Endothelial cell of umbilical vein (primary cell): ENCODE measurements at regions not wholly inside any gene's neighbourhood (a gene's known extent, or its start where the extent isn't known, plus 50 kb on each side); places are given as distances from the start of the nearest gene placed in this dataset.

Source experiments
- BruUV-seq: library from RNA; stranded (reverse); fragments of 400-500 nt; replicated peaks from 2 replicates; lab custom pipeline; 2021; lab: Mats Ljungman, UMichigan
- CTCF ChIA-PET: fragments of 300-600, 350-600 bp; sonication (Branson Sonifier 250); formaldehyde crosslinking; loops from one replicate; lab custom pipeline; 2021; ENCODE audit warnings: antibody characterized with exemption, inconsistent platforms; lab: Charles Lee
- POLR2A ChIA-PET: fragments of 300-600, 350-600 bp; sonication (Branson Sonifier 250); formaldehyde crosslinking; loops from one replicate; lab custom pipeline; 2021; ENCODE audit warnings: antibody characterized with exemption, inconsistent platforms; lab: Charles Lee
- DNase-seq: peaks from one replicate; pipeline ENCODE4 v3.0.0-alpha.2; 2011; ENCODE audit warnings: low read depth, low spot score
- FAIRE-seq: peaks from 2 replicates; lab custom pipeline; 2011; peaks lifted over from hg19 to GRCh38; lab: Jason Lieb, UNC
- H2AFZ ChIP-seq: 2 replicates; pipeline ENCODE4 v1.6.0; 2012; ENCODE audit warnings: low read depth, low read length, control low read depth, inconsistent platforms
- H3K27ac ChIP-seq: 2 replicates; pipeline ENCODE4 v1.5.1; 2011; ENCODE audit warnings: low read depth, mild to moderate bottlenecking, control low read depth, low read length, moderate library complexity; ENCODE audit not compliant: insufficient read depth
- H3K27me3 ChIP-seq, 2 experiments: 2 replicates each; pipeline versions ENCODE4 v1.6.0 to v1.6.1; 2011; ENCODE audit warnings: low read length in 2 of 2, mixed read lengths in 1 of 2; ENCODE audit not compliant: control insufficient read depth in 2 of 2, insufficient read depth in 2 of 2
- H3K36me3 ChIP-seq, 2 experiments: 2 replicates in 1 of 2; 3 replicates in 1 of 2; pipeline ENCODE4 v1.5.1; 2011; ENCODE audit warnings: low read length in 2 of 2, mild to moderate bottlenecking in 1 of 2, moderate library complexity in 1 of 2; ENCODE audit not compliant: control insufficient read depth in 2 of 2, insufficient read depth in 2 of 2; ENCODE audit errors: extremely low read depth in 1 of 2
- H3K4me1 ChIP-seq: 3 replicates; pipeline ENCODE4 v1.5.1; 2011; ENCODE audit warnings: mild to moderate bottlenecking, low read length; ENCODE audit not compliant: control insufficient read depth, insufficient read depth; ENCODE audit errors: extremely low read depth
- H3K4me2 ChIP-seq: 2 replicates; pipeline ENCODE4 v1.6.1; 2011; ENCODE audit warnings: low read length, control low read depth, mixed read lengths; ENCODE audit not compliant: insufficient read depth
- H3K4me3 ChIP-seq, 3 experiments: fragments of 200-600 bp in 1 of 3; sonication (generic), shearing (Covaris generic) in 1 of 3; replicated peaks in 1 of 3; 2 replicates each; pipeline ENCODE4 v1.5.1; 2011 to 2016; ENCODE audit warnings: control low read depth in 3 of 3, low read length in 3 of 3, mild to moderate bottlenecking in 2 of 3, inconsistent platforms in 1 of 3, low read depth in 1 of 3, moderate library complexity in 1 of 3; ENCODE audit not compliant: insufficient read depth in 1 of 3
- H3K79me2 ChIP-seq: 2 replicates; pipeline ENCODE4 v1.6.0; 2012; ENCODE audit warnings: low read length, inconsistent platforms; ENCODE audit not compliant: control insufficient read depth, insufficient read depth
- H3K9ac ChIP-seq: replicated peaks from 2 replicates; pipeline ENCODE3; 2011; ENCODE audit warnings: low read length, control low read depth; ENCODE audit not compliant: insufficient read depth; ENCODE audit errors: extremely low read depth
- H3K9me1 ChIP-seq: replicated peaks from 3 replicates; pipeline ENCODE4 v1.6.0; 2011; ENCODE audit warnings: mild to moderate bottlenecking, low read length; ENCODE audit not compliant: control insufficient read depth, insufficient read depth; ENCODE audit errors: extremely low read depth
- H3K9me3 ChIP-seq: replicated peaks from 2 replicates; pipeline ENCODE4 v1.5.1; 2012; ENCODE audit warnings: low read length, inconsistent platforms; ENCODE audit not compliant: control insufficient read depth, insufficient read depth
- H4K20me1 ChIP-seq: replicated peaks from 2 replicates; pipeline ENCODE3; 2011; ENCODE audit warnings: mild to moderate bottlenecking, low read length; ENCODE audit not compliant: control insufficient read depth, insufficient read depth; ENCODE audit errors: extremely low read depth
- EZH2 ChIP-seq: IDR thresholded peaks from 2 replicates; pipeline ENCODE4 v1.6.1; 2012; ENCODE audit warnings: borderline replicate concordance, low read depth, mild to moderate bottlenecking, moderate library complexity, low read length, inconsistent platforms; ENCODE audit not compliant: severe bottlenecking
- GATA2 ChIP-seq: IDR thresholded peaks from 2 replicates; pipeline ENCODE4 v1.7.0; 2011; ENCODE audit warnings: low read depth, mild to moderate bottlenecking, moderate library complexity, mixed read lengths, low read length; ENCODE audit not compliant: insufficient read length, insufficient read depth
- JUN ChIP-seq: IDR thresholded peaks from 2 replicates; pipeline ENCODE4 v1.6.1; 2011; ENCODE audit warnings: borderline replicate concordance, low read depth; ENCODE audit not compliant: insufficient read length, insufficient read depth
- POLR2A ChIP-seq: IDR thresholded peaks from 2 replicates; pipeline ENCODE4 v1.6.1; 2012; ENCODE audit warnings: low read depth, mild to moderate bottlenecking, control low read depth, low read length
- POLR2AphosphoS5 ChIP-seq: IDR thresholded peaks from 2 replicates; pipeline ENCODE4 v1.6.1; 2012; ENCODE audit warnings: low read depth, mild to moderate bottlenecking, control low read depth, low read length, moderate library complexity; ENCODE audit not compliant: insufficient read depth
- dilution Hi-C: fragments of 300-500 bp; cut with MboI; formaldehyde crosslinking; loops from one replicate; pipeline ENCODE4 v1.15.0; 2019; ENCODE audit warnings: low sequenced_read_pairs; ENCODE audit not compliant: extremely low pct_ligation_motif_present
- intact Hi-C: fragments of 100-400 bp; cut with micrococcal nuclease; formaldehyde crosslinking; loops from one replicate; pipeline ENCODE4 v1.10.0; 2022
- TF ChIP-seq, protein P1 (sequence below), 2 donors: IDR thresholded peaks; 1 replicate in 1 of 2; 2 replicates in 1 of 2; pipeline ENCODE4 v1.5.1; 2011; ENCODE audit warnings: low read length in 2 of 2, mild to moderate bottlenecking in 2 of 2, moderate library complexity in 2 of 2, control low read depth in 1 of 2, inconsistent platforms in 1 of 2, low read depth in 1 of 2; ENCODE audit not compliant: insufficient read depth in 1 of 2; ENCODE audit errors: extremely low read depth in 1 of 2

DNA sequence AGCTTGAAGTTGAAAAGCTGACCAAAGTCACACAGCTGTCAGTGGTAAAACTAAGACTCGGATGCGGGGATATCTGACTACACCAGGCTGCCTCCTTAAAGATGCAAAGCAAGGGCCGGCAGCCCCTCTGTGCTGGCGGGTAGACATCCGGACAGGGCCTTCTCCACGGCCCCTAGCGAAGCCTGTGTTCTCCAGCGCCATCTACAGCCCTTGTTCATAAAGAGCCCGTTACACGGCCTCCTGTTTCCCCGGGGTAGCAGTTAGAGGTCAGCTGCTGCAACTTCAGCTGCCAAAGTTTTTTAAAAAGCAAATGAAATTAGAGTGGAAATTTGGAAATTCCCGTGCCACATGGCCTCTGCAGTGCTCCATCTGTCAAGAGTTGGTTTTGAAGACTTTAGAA, 383.0 kb downstream of the TBL1XR1 start:
- TF ChIP-seq POLR2A, result no peak
- TF ChIP-seq, protein P1, sequence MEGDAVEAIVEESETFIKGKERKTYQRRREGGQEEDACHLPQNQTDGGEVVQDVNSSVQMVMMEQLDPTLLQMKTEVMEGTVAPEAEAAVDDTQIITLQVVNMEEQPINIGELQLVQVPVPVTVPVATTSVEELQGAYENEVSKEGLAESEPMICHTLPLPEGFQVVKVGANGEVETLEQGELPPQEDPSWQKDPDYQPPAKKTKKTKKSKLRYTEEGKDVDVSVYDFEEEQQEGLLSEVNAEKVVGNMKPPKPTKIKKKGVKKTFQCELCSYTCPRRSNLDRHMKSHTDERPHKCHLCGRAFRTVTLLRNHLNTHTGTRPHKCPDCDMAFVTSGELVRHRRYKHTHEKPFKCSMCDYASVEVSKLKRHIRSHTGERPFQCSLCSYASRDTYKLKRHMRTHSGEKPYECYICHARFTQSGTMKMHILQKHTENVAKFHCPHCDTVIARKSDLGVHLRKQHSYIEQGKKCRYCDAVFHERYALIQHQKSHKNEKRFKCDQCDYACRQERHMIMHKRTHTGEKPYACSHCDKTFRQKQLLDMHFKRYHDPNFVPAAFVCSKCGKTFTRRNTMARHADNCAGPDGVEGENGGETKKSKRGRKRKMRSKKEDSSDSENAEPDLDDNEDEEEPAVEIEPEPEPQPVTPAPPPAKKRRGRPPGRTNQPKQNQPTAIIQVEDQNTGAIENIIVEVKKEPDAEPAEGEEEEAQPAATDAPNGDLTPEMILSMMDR (IDR thresholded peaks at IDR 0.05; ENCODE audit: extremely low read depth in 1 of 2, insufficient read depth in 1 of 2, low read depth in 1 of 2, low read length in 2 of 2), result peak; percentile 15 to 51
- H3K9me3 ChIP-seq, result no peaks in the 10 kb centered on the region
- FAIRE-seq (no peak), DNase-seq (peak; percentile 39)
- H3K27ac ChIP-seq, result no peak overlapping the region
- BruUV-seq, result no TSS peak
- CTCF ChIA-PET, result interaction anchor here (1.0 to 1.8 kb wide), 3 partner anchors 150 to 302 kb away, joined by 3 to 7 read pairs (median 3); no protein-coding TSS in a partner anchor
- no peaks in the 10 kb centered on the region for H3K4me1 ChIP-seq
- no peaks in the 10 kb centered on the region for H3K36me3 ChIP-seq
- dilution Hi-C loops, result no loop called here
- H3K27me3 ChIP-seq, result no peaks in the 10 kb centered on the region
- intact Hi-C loops, result loop anchor here (1.0 kb wide), 1 partner anchor 300 kb away; no protein-coding TSS in a partner anchor
- H4K20me1 ChIP-seq, result no peaks in the 10 kb centered on the region
- no peaks in the 10 kb centered on the region for H3K9me1 ChIP-seq
- no peaks in the 10 kb centered on the region for H3K79me2 ChIP-seq
- H3K9ac ChIP-seq, result no peak overlapping the region
- H3K4me2 ChIP-seq, result no peak overlapping the region
- POLR2A ChIA-PET, result no interaction called here
- no peak overlapping the region for H2AFZ ChIP-seq
- H3K4me3 ChIP-seq, result no peak overlapping the region

DNA sequence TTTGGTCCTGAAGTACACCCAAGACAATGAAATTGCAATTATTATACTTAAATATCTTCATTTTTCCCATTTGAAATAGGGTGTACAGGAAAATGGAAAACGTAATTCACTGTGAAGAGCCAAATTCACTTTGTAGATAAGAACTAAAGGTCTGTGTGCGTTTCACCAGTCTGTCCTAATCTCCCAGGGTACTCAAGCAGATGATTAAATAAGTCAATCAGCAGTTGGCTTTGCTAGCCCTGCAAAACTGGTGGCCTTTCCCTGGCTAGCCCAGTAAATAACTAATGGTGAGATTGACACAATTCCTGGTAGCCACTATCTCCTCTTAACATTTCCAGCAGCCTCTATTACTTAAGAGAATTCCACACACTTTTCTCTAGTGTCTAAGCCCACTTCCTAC, 389.3 kb downstream of the TBL1XR1 start:
- DNase-seq (no peak), FAIRE-seq (no peak)
- Histone ChIP-seq H3K4me3 (no peak overlapping the region), H3K27ac (no peak overlapping the region), H2AFZ (no peak overlapping the region), H3K36me3 (no peaks in the 10 kb centered on the region), H3K9ac (no peak overlapping the region), H3K9me3 (no peaks in the 10 kb centered on the region), H3K4me2 (no peak overlapping the region), H3K4me1 (no peaks in the 10 kb centered on the region), H4K20me1 (no peaks in the 10 kb centered on the region), H3K79me2 (no peaks in the 10 kb centered on the region), H3K27me3 (no peaks in the 10 kb centered on the region), H3K9me1 (no peaks in the 10 kb centered on the region)
- no peak for TF ChIP-seq GATA2
- TF ChIP-seq POLR2A, result no peak
- TF ChIP-seq, protein P1 (IDR thresholded peaks at IDR 0.05; ENCODE audit: extremely low read depth in 1 of 2, insufficient read depth in 1 of 2, low read depth in 1 of 2, low read length in 2 of 2), result no peak
- TF ChIP-seq JUN, result no peak
- TF ChIP-seq EZH2, result no peak
- no peak for TF ChIP-seq POLR2AphosphoS5
- BruUV-seq, result no TSS peak
- CTCF ChIA-PET, result no interaction called here
- POLR2A ChIA-PET, result no interaction called here
- intact Hi-C loops (no loop called here), dilution Hi-C loops (no loop called here)
